ENCODE measurements at regions not wholly inside any gene's neighbourhood (a gene's known extent, or its start where the extent isn't known, plus 50 kb on each side); places are given as distances from the start of the nearest gene placed in this dataset.

DNA sequence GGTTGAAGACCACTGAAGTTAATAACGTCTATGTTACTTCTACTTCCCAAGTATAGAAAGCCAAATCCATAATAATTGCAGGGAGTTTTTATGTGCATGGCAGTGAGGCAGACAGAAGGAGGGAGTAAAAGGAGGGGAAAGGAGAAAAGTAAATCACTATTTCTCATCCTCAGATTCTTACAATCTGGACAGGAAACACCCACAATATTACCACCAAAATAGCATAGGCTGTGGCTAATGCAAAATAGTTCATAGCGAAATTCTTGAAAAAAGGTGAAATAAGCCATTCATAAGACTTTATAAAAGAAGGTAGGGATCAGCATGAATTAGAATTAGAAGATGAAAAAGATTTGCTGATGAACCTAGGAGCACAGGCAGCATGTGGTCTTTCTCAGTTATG, 128.1 kb downstream of the KCNJ2 start:
- TF ChIP-seq, protein P1, sequence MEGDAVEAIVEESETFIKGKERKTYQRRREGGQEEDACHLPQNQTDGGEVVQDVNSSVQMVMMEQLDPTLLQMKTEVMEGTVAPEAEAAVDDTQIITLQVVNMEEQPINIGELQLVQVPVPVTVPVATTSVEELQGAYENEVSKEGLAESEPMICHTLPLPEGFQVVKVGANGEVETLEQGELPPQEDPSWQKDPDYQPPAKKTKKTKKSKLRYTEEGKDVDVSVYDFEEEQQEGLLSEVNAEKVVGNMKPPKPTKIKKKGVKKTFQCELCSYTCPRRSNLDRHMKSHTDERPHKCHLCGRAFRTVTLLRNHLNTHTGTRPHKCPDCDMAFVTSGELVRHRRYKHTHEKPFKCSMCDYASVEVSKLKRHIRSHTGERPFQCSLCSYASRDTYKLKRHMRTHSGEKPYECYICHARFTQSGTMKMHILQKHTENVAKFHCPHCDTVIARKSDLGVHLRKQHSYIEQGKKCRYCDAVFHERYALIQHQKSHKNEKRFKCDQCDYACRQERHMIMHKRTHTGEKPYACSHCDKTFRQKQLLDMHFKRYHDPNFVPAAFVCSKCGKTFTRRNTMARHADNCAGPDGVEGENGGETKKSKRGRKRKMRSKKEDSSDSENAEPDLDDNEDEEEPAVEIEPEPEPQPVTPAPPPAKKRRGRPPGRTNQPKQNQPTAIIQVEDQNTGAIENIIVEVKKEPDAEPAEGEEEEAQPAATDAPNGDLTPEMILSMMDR (IDR thresholded peaks at IDR 0.05): no peak
- TF ChIP-seq POLR2A (IDR thresholded peaks at IDR 0.05): no peak
